HL-60 (cell line): ENCODE measurements at regions not wholly inside any gene's neighbourhood (a gene's known extent, or its start where the extent isn't known, plus 50 kb on each side); places are given as distances from the start of the nearest gene placed in this dataset.

Experiments used
- DNase-seq, 2 experiments: peaks; one replicate each; pipeline ENCODE4 v3.0.0-alpha.2; 2010 to 2020; ENCODE audit warnings: low read depth in 1 of 2, low spot score in 1 of 2
- H3K27ac ChIP-seq: fragments of 250-450 bp; sonication (Bioruptor Pico); replicated peaks from 2 replicates; pipeline ENCODE4 v1.5.1; 2020; ENCODE audit warnings: mild to moderate bottlenecking, moderate library complexity
- H3K27me3 ChIP-seq: fragments of 250-450 bp; sonication (Bioruptor Pico); 2 replicates; pipeline ENCODE4 v1.5.1; 2021; ENCODE audit warnings: mild to moderate bottlenecking, moderate library complexity; ENCODE audit not compliant: insufficient read depth, poor library complexity, severe bottlenecking
- H3K4me3 ChIP-seq: replicated peaks from 2 replicates; pipeline ENCODE4 v1.5.1; 2011; ENCODE audit warnings: mild to moderate bottlenecking, control low read depth, low read length; ENCODE audit not compliant: insufficient read depth
- CTCF ChIP-seq: IDR thresholded peaks from one replicate; pipeline ENCODE4 v1.5.1; 2011; ENCODE audit warnings: low read length, control low read depth, inconsistent platforms; ENCODE audit not compliant: insufficient read depth
- GABPA ChIP-seq: IDR thresholded peaks from 2 replicates; pipeline ENCODE4 v1.6.1; 2012; ENCODE audit warnings: low read depth
- POLR2AphosphoS5 ChIP-seq: IDR thresholded peaks from 2 replicates; pipeline ENCODE4 v1.6.1; 2012; ENCODE audit warnings: low read depth
- REST ChIP-seq: IDR thresholded peaks from 2 replicates; pipeline ENCODE4 v1.6.1; 2012; ENCODE audit warnings: low read depth; ENCODE audit not compliant: insufficient replicate concordance
- SPI1 ChIP-seq: IDR thresholded peaks from 2 replicates; pipeline ENCODE4 v1.6.1; 2012; ENCODE audit warnings: low read depth, mild to moderate bottlenecking, borderline replicate concordance

GRCh38 chr17:12358477-12358876 is 307.2 kb upstream of the MYOCD start:
- TF ChIP-seq REST (no peak), CTCF (no peak), GABPA (no peak), SPI1 (no peak), POLR2AphosphoS5 (no peak)
- Histone ChIP-seq H3K27ac (no peak overlapping the region), H3K4me3 (no peak overlapping the region), H3K27me3 (no peaks in the 10 kb centered on the region)
- no peak for DNase-seq

DNA sequence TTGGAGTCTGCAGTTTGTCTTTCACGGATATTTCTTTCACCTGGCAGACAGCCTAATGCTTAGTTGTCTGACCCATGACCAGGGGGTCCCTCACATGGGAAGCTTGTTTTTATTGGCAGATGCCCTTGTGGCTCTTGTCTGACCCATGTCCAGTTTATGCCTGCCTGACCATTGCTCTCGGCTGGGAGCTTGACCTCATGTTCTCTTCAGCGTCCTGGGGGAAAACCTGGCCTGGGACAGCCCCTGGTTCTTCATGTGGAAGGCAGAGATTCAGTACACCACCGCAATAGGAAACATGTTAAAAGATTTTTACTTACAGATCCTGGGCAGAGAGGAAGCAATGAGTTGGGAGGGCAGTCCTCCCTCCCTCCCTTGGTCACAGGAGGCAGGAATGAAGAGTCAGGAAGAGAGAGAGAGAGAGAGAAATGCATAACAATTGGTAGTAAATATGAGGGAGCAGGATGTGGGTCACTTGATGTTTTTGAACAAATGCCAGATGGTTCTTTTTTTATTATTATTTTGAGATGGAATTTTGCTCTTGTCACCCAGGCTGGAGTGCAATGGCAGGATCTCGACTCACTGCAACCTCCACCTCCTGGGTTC is 302.7 kb upstream of the MYOCD start:
- DNase-seq: no peak
- no peak overlapping the region for H3K4me3 ChIP-seq

DNA sequence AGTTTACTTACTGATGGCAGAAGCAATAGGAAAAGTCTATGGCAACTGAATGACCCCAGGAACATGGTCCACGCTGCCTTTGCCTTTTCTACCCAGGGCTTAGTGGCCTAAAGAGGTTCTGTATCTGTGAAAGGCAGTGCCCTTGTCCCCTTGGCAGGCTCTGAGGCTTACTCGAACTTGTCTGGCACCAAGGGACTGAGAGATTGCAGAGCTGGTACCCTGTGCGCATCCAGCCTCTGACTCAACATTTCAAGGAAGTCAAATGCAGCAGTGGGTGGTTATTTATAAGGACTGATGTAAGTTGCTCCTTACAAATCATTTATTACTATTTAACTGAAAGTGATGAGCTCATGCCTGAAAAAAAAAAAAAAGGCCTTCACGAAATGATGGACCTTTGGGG is 299.9 kb upstream of the MYOCD start:
- H3K27me3 ChIP-seq: no peaks in the 10 kb centered on the region
- no peak for TF ChIP-seq CTCF
- TF ChIP-seq GABPA: no peak
- no peak for TF ChIP-seq REST
- TF ChIP-seq SPI1: no peak
- no peak for TF ChIP-seq POLR2AphosphoS5
- H3K27ac ChIP-seq: no peak overlapping the region
- H3K4me3 ChIP-seq: no peak overlapping the region
- DNase-seq: no peak

More for the DNA sequence above, 302.7 kb upstream of the MYOCD start:
- TF ChIP-seq POLR2AphosphoS5 (no peak), CTCF (no peak), GABPA (no peak), REST (no peak), SPI1 (no peak)
- H3K27me3 ChIP-seq: no peaks in the 10 kb centered on the region
- no peak overlapping the region for H3K27ac ChIP-seq
